HG03460 (cell line): ENCODE measurements at regions not wholly inside any gene's neighbourhood (a gene's known extent, or its start where the extent isn't known, plus 50 kb on each side); places are given as distances from the start of the nearest gene placed in this dataset.
"Not testable (repeated sequence)": the region's sequence is repeated elsewhere in the genome, so short reads cannot be mapped to it uniquely, and the experiment has no call there.

Source experiments
- ATAC-seq: cut with Tn5 transposase; IDR thresholded peaks from one replicate; pipeline ENCODE4 v1.9.1; 2021; ENCODE audit not compliant: unreplicated experiment

- no peak for ATAC-seq
These were observed 65.3 kb upstream of the PTGDR start for GRCh38 chr14:52202151-52202550.

- no peak for ATAC-seq
These were observed 77.1 kb upstream of the PTGDR start for GRCh38 chr14:52190337-52190931.

- no peak for ATAC-seq
These were observed 78.2 kb upstream of the PTGDR start for GRCh38 chr14:52189325-52189724.

GRCh38 chr14:52188381-52188780, 79.1 kb upstream of the PTGDR start:
- no peak for ATAC-seq

GRCh38 chr14:52185178-52185577, 82.3 kb upstream of the PTGDR start:
- no peak for ATAC-seq

- no peak for ATAC-seq
These were observed 84.6 kb upstream of the PTGDR start for GRCh38 chr14:52182853-52183252.

- no peak for ATAC-seq
These were observed 88.2 kb upstream of the PTGDR start for GRCh38 chr14:52179141-52179790.

- peak; percentile 91 for ATAC-seq
These were observed 91.5 kb upstream of the PTGDR start for GRCh38 chr14:52175982-52176502.

GRCh38 chr14:52171932-52172331, 95.6 kb upstream of the PTGDR start:
- not testable (repeated sequence) for ATAC-seq

GRCh38 chr14:52166822-52167221, 98.0 kb upstream of the NID2 start:
- ATAC-seq = no peak

GRCh38 chr14:52155651-52156213, 86.9 kb upstream of the NID2 start:
- no peak for ATAC-seq

GRCh38 chr14:52154992-52155650, 86.3 kb upstream of the NID2 start:
- no peak for ATAC-seq

- no peak for ATAC-seq
These were observed 85.1 kb upstream of the NID2 start for GRCh38 chr14:52153939-52154338.

GRCh38 chr14:52150162-52150561, 81.3 kb upstream of the NID2 start:
- no peak for ATAC-seq

GRCh38 chr14:52148371-52148770, 79.5 kb upstream of the NID2 start:
- ATAC-seq = no peak

- no peak for ATAC-seq
These were observed 77.6 kb upstream of the NID2 start for GRCh38 chr14:52146504-52146903.

- not testable (repeated sequence) for ATAC-seq
These were observed 75.2 kb upstream of the NID2 start for GRCh38 chr14:52144099-52144498.

- no peak for ATAC-seq
These were observed 73.6 kb upstream of the NID2 start for GRCh38 chr14:52142504-52142903.

GRCh38 chr14:52131640-52132320, 62.9 kb upstream of the NID2 start:
- no peak for ATAC-seq

- no peak for ATAC-seq
These were observed 60.9 kb upstream of the NID2 start for GRCh38 chr14:52129721-52130120.

GRCh38 chr14:52125885-52126284, 57.0 kb upstream of the NID2 start:
- ATAC-seq = no peak
